Loucy (cell line): ENCODE measurements at regions not wholly inside any gene's neighbourhood (a gene's known extent, or its start where the extent isn't known, plus 50 kb on each side); places are given as distances from the start of the nearest gene placed in this dataset.

Experiments
- H2AFZ ChIP-seq: fragments of 200-600 bp; sonication (generic); 2 replicates; pipeline ENCODE4 v1.6.0; 2016; ENCODE audit warnings: antibody characterized with exemption, mild to moderate bottlenecking, low read length, moderate library complexity
- H3F3A ChIP-seq: fragments of 200-600 bp; 2 replicates; pipeline ENCODE4 v1.6.0; 2016; ENCODE audit warnings: antibody characterized with exemption, low read depth, mild to moderate bottlenecking
- H3K27me3 ChIP-seq: fragments of 200-600 bp; sonication (generic); 2 replicates; pipeline ENCODE4 v1.6.1; 2014; ENCODE audit warnings: low read length, mild to moderate bottlenecking; ENCODE audit not compliant: insufficient read depth, poor library complexity, severe bottlenecking
- H3K36me3 ChIP-seq: fragments of 200-600 bp; sonication (generic); 2 replicates; pipeline ENCODE4 v1.6.1; 2016; ENCODE audit warnings: low read length; ENCODE audit not compliant: insufficient read depth
- H3K4me1 ChIP-seq: fragments of 200-600 bp; sonication (generic); 2 replicates; pipeline ENCODE4 v1.5.1; 2014; ENCODE audit warnings: low read length, mild to moderate bottlenecking; ENCODE audit not compliant: insufficient read depth, poor library complexity, severe bottlenecking
- H3K4me2 ChIP-seq: fragments of 200-600 bp; sonication (generic); 2 replicates; pipeline ENCODE4 v1.6.0; 2014; ENCODE audit warnings: antibody characterized with exemption, low read length, low read depth, mild to moderate bottlenecking; ENCODE audit not compliant: poor library complexity, severe bottlenecking
- H3K4me3 ChIP-seq: fragments of 200-600 bp; sonication (generic); 2 replicates; pipeline ENCODE4 v1.5.1; 2014; ENCODE audit warnings: low read length, mild to moderate bottlenecking, mixed read lengths; ENCODE audit not compliant: poor library complexity, severe bottlenecking
- H3K79me2 ChIP-seq: fragments of 200-600 bp; sonication (generic); 2 replicates; pipeline ENCODE4 v1.6.1; 2014; ENCODE audit warnings: low read length; ENCODE audit not compliant: insufficient read depth
- H3K9ac ChIP-seq: fragments of 200-600 bp; sonication (generic); 2 replicates; pipeline ENCODE4 v1.6.0; 2014; ENCODE audit warnings: mild to moderate bottlenecking, low read depth, low read length, moderate library complexity; ENCODE audit not compliant: poor library complexity, severe bottlenecking
- H3K9me2 ChIP-seq: fragments of 200-600 bp; sonication (generic); replicated peaks from 2 replicates; pipeline ENCODE4 v1.6.1; 2016; ENCODE audit warnings: low read depth, low read length, mixed read lengths
- H3K9me3 ChIP-seq: fragments of 200-600 bp; sonication (generic); 2 replicates; pipeline ENCODE4 v1.6.1; 2014; ENCODE audit warnings: mild to moderate bottlenecking, antibody characterized with exemption, low read length, low read depth; ENCODE audit not compliant: insufficient read depth
- H4K20me1 ChIP-seq: fragments of 200-600 bp; sonication (generic); 2 replicates; pipeline ENCODE4 v1.6.0; 2014; ENCODE audit warnings: antibody characterized with exemption, low read length, mild to moderate bottlenecking; ENCODE audit not compliant: insufficient read depth, poor library complexity, severe bottlenecking
- EZH2phosphoT487 ChIP-seq: fragments of 200-600 bp; IDR thresholded peaks from 2 replicates; pipeline ENCODE4 v1.6.1; 2018; ENCODE audit warnings: antibody characterized with exemption, mild to moderate bottlenecking, moderate library complexity, borderline replicate concordance
- TF ChIP-seq, protein P1 (sequence below): fragments of 200-600 bp; sonication (generic); conservative IDR thresholded peaks from 2 replicates; pipeline ENCODE4 v1.5.1; 2014; ENCODE audit warnings: mild to moderate bottlenecking, antibody characterized with exemption, low read length

- no peaks in the 10 kb centered on the region for H3K4me1 ChIP-seq
- H4K20me1 ChIP-seq: no peaks in the 10 kb centered on the region
- H3K9ac ChIP-seq: no peak overlapping the region
- no peak overlapping the region for H3K4me3 ChIP-seq
- no peaks in the 10 kb centered on the region for H3F3A ChIP-seq
- no peaks in the 10 kb centered on the region for H3K36me3 ChIP-seq
- no peaks in the 10 kb centered on the region for H3K9me3 ChIP-seq
- H2AFZ ChIP-seq: no peak overlapping the region
- no peaks in the 10 kb centered on the region for H3K27me3 ChIP-seq
- H3K79me2 ChIP-seq: no peaks in the 10 kb centered on the region
- H3K9me2 ChIP-seq: no peaks in the 10 kb centered on the region
- no peak overlapping the region for H3K4me2 ChIP-seq
- no peak for TF ChIP-seq EZH2phosphoT487
- TF ChIP-seq, protein P1, sequence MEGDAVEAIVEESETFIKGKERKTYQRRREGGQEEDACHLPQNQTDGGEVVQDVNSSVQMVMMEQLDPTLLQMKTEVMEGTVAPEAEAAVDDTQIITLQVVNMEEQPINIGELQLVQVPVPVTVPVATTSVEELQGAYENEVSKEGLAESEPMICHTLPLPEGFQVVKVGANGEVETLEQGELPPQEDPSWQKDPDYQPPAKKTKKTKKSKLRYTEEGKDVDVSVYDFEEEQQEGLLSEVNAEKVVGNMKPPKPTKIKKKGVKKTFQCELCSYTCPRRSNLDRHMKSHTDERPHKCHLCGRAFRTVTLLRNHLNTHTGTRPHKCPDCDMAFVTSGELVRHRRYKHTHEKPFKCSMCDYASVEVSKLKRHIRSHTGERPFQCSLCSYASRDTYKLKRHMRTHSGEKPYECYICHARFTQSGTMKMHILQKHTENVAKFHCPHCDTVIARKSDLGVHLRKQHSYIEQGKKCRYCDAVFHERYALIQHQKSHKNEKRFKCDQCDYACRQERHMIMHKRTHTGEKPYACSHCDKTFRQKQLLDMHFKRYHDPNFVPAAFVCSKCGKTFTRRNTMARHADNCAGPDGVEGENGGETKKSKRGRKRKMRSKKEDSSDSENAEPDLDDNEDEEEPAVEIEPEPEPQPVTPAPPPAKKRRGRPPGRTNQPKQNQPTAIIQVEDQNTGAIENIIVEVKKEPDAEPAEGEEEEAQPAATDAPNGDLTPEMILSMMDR: no peak
These were observed 486.5 kb upstream of the EEF2KMT start for GRCh38 chr16:5584109-5584508.

- H3K9me2 ChIP-seq: no peaks in the 10 kb centered on the region
- no peaks in the 10 kb centered on the region for H4K20me1 ChIP-seq
- no peaks in the 10 kb centered on the region for H3K9me3 ChIP-seq
- no peaks in the 10 kb centered on the region for H3K36me3 ChIP-seq
- H3K4me2 ChIP-seq: no peak overlapping the region
- H3K27me3 ChIP-seq: no peaks in the 10 kb centered on the region
- no peaks in the 10 kb centered on the region for H3F3A ChIP-seq
- H2AFZ ChIP-seq: no peak overlapping the region
- H3K79me2 ChIP-seq: no peaks in the 10 kb centered on the region
- TF ChIP-seq EZH2phosphoT487: no peak
- TF ChIP-seq, protein P1: no peak
- H3K4me3 ChIP-seq: no peak overlapping the region
- no peaks in the 10 kb centered on the region for H3K4me1 ChIP-seq
- no peak overlapping the region for H3K9ac ChIP-seq
These were observed 484.9 kb upstream of the EEF2KMT start for GRCh38 chr16:5582529-5582928.

- no peaks in the 10 kb centered on the region for H3K4me1 ChIP-seq
These were observed 484.3 kb upstream of the EEF2KMT start for GRCh38 chr16:5581908-5582307.

More at GRCh38 chr16:5581908-5582307, 484.3 kb upstream of the EEF2KMT start:
- H3K79me2 ChIP-seq: no peaks in the 10 kb centered on the region
- no peak for TF ChIP-seq EZH2phosphoT487
- TF ChIP-seq, protein P1: no peak
- no peaks in the 10 kb centered on the region for H3F3A ChIP-seq
- no peaks in the 10 kb centered on the region for H4K20me1 ChIP-seq
- H3K4me3 ChIP-seq: no peak overlapping the region
- no peaks in the 10 kb centered on the region for H3K36me3 ChIP-seq
- H2AFZ ChIP-seq: no peak overlapping the region
- H3K27me3 ChIP-seq: no peaks in the 10 kb centered on the region
- no peaks in the 10 kb centered on the region for H3K9me2 ChIP-seq
- H3K9ac ChIP-seq: no peak overlapping the region
- no peaks in the 10 kb centered on the region for H3K9me3 ChIP-seq
- H3K4me2 ChIP-seq: no peak overlapping the region
